ENCODE measurements at regions not wholly inside any gene's neighbourhood (a gene's known extent, or its start where the extent isn't known, plus 50 kb on each side); places are given as distances from the start of the nearest gene placed in this dataset.
"Not testable (repeated sequence)": the region's sequence is repeated elsewhere in the genome, so short reads cannot be mapped to it uniquely, and the experiment has no call there.

DNA sequence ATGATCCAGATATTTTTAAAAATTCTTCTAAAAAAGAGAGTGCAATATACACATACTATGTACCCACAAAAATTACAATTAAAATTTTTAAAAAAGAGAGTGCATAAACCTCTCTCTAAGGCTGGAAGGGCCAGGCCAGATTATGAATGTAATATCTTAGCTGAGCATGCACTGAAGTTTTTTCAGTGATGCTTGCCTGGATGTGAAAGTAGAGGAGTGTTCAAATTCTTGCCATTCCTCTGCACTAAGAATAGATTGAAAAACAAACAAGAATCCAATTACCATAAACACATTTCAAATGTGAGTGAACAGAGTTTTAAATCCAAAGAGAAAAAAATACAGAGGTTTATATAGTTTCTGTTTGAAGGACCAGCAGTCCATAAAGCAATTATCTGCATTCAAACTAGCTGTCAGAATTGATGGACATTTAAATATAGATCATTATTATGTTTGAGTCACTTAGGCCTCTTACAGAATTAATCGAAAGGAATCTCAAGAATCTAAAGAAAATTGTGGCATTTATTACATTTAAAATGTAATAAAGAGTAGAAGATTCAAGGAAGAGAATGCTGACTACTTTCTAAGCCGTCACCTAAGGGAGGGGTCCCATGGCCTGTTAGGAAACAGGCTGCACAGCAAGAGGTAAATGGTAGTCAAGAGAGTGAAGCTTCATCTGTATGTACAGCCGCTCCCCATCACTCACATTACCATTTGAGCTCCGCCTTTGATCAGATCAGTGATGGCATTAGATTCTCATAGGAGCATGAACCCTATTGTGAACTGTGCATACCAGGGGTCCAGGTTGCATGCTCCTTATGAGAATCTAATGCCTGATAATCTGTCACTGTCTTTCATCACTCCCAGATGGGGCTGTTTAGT lies 159.3 kb upstream of the MDFIC2 start:
- TF ChIP-seq, protein P1, sequence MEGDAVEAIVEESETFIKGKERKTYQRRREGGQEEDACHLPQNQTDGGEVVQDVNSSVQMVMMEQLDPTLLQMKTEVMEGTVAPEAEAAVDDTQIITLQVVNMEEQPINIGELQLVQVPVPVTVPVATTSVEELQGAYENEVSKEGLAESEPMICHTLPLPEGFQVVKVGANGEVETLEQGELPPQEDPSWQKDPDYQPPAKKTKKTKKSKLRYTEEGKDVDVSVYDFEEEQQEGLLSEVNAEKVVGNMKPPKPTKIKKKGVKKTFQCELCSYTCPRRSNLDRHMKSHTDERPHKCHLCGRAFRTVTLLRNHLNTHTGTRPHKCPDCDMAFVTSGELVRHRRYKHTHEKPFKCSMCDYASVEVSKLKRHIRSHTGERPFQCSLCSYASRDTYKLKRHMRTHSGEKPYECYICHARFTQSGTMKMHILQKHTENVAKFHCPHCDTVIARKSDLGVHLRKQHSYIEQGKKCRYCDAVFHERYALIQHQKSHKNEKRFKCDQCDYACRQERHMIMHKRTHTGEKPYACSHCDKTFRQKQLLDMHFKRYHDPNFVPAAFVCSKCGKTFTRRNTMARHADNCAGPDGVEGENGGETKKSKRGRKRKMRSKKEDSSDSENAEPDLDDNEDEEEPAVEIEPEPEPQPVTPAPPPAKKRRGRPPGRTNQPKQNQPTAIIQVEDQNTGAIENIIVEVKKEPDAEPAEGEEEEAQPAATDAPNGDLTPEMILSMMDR (IDR thresholded peaks at IDR 0.05; ENCODE audit: insufficient read depth, missing control alignments) = no peak
- DNase-seq (ENCODE audit: insufficient read length, low spot score) = no peak
- FAIRE-seq = no peak

DNA sequence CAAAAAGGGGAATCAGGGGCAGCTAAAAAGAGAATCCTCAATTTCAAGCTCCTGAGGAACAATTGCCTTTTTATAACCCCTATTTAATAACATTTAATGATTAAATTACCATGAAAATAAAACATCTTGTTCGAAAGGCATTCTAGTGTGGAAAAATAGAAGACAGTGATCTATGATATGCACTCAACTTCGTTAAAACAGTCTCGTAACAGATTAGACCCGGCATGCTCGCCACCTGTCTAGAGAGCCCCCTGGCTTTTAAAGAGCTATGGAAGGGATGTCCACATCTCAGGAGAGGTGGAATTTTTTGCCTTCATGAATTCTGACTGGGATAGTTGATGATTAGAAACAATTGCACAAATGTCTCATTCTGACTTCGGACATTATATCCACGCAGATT lies 153.7 kb upstream of the MDFIC2 start:
- no peak for DNase-seq (ENCODE audit: insufficient read length, low spot score)
- FAIRE-seq = no peak
- TF ChIP-seq, protein P1 (IDR thresholded peaks at IDR 0.05; ENCODE audit: insufficient read depth, missing control alignments) = no peak

DNA sequence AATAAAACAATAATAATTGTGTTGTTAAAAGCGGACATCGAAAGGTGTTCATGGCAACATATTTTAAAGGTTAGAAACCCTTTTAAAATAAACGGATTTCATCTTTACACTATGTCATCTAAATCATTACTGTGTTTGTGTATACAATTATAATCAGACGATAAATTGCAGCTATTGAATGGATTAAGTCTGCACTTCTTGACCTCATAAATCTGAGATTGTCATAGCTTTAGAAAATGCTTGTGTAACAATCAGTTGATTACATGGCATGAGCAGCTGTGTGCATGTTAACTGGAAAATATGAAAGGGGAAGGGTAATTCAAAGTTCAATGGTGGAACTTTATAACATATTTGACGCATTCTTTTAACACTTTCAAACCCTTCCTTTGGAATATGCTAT lies 152.4 kb upstream of the MDFIC2 start:
- TF ChIP-seq, protein P1 (IDR thresholded peaks at IDR 0.05; ENCODE audit: insufficient read depth, missing control alignments) = no peak
- FAIRE-seq = peak; percentile 29

DNA sequence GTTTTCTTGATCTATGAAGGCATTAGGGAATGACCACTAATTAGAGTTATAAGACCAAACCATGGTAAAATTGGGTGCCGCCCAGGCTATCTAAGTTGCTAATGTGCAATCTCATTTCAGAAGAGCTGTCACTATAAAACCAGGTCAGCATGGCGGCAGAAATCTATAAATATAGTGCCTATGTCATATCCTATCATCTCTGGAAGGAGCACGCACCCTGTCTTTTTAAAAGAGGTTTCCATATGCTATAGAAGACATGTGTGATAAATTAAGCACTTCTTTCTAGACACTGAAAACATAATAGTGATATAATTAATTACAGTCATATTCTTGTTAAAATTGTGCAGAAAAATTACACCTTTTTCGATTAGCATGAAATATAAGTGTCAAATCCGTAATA lies 152.0 kb upstream of the MDFIC2 start:
- FAIRE-seq = no peak
- no peak for DNase-seq (ENCODE audit: insufficient read length, low spot score)
- TF ChIP-seq, protein P1 (IDR thresholded peaks at IDR 0.05; ENCODE audit: insufficient read depth, missing control alignments) = no peak

More for the DNA sequence above, 152.4 kb upstream of the MDFIC2 start:
- no peak for DNase-seq (ENCODE audit: insufficient read length, low spot score)

DNA sequence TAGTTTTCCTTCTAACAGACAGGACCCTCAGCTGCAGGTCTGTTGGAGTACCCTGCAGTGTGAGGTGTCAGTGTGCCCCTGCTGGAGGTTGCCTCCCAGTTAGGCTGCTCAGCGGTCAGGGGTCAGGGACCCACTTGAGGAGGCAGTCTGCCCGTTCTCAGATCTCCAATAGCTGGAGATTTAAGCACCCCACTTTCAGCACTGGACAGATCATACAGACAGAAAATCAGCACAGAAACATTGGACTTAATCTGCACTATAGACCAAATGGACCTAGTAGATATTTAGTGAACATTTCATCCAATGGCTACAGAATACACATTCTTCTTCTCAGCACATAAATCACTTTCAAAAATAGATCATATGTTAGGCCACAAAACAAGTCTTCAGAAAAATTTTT lies 137.8 kb upstream of the MDFIC2 start:
- not testable (repeated sequence) for DNase-seq (ENCODE audit: insufficient read length, low spot score); FAIRE-seq

DNA sequence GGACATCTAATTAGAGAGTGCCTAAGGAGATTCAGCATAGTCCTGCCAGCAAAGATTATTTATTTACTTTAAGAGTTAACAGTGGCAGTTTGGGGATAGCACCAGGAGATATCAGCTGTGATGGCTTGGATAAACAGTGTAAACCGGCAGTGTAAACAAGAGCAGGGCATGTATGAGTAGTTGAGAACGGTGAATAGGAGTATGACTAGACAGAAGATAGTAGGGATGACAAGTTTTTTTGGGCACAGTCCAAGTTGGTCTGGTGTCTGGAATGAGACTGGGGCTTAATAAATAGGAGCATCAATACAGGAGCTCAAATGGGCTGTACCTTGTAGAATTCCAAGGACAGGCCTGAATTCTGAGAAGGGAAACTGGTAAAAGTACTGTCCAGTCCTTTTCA lies 123.0 kb upstream of the MDFIC2 start:
- FAIRE-seq; DNase-seq (ENCODE audit: insufficient read length, low spot score): not testable (repeated sequence)

DNA sequence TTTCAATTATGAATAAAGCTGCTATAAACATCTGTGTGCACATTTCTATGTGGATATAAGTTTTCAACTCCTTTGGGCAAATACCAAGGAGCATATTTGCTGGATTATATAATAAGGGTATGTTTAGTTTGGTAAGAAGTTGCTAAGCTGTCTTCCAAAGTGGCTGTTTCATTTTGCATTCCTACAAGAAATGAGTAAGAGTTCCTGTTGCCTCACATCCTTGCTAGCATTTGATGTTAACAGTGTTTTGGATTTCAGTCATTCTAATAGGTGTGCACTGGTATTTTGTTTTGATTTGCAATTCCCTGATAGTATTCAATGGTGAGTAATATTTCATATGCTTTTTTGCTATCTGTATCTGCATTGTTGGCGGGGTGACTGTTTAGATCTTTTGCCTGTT lies 120.7 kb upstream of the MDFIC2 start:
- DNase-seq (ENCODE audit: insufficient read length, low spot score) (no peak), FAIRE-seq (no peak)
- TF ChIP-seq, protein P1 (IDR thresholded peaks at IDR 0.05; ENCODE audit: insufficient read depth, missing control alignments) = no peak

DNA sequence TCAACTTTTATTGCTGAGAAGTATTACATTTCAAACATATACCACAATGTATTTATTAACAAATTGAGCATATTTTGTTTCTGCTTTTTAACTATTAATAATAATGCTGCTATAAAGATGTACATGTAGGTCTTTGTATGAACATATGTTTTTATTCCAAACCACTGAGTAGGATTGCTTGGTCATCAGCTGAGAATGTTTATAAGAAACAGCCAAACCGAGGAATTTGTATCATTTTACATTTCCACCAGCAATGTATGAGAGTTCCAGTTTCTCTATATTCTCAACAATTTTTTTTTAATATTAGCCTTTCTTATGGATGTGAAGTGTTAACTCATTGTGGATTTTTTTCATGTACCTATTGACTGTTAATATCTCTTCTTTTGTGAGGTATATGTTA lies 119.5 kb upstream of the MDFIC2 start:
- no peak for FAIRE-seq
- TF ChIP-seq, protein P1 (IDR thresholded peaks at IDR 0.05; ENCODE audit: insufficient read depth, missing control alignments) = no peak
- no peak for DNase-seq (ENCODE audit: insufficient read length, low spot score)

Data from D721Med (cell line).